Progenitor cell of endocrine pancreas (in vitro differentiated cells): ENCODE measurements at regions not wholly inside any gene's neighbourhood (a gene's known extent, or its start where the extent isn't known, plus 50 kb on each side); places are given as distances from the start of the nearest gene placed in this dataset.

Source experiments
- DNase-seq: peaks from one replicate; pipeline ENCODE4 v3.0.0; 2021; ENCODE audit warnings: low spot score; ENCODE audit not compliant: unreplicated experiment
- H3K27ac Mint-ChIP-seq: 2 replicates; pipeline ENCODE4 v1.8.0; 2021; ENCODE audit warnings: mild to moderate bottlenecking, moderate library complexity, mixed read lengths
- H3K27me3 Mint-ChIP-seq: 2 replicates; pipeline ENCODE4 v1.8.0; 2021; ENCODE audit warnings: mixed read lengths
- H3K36me3 Mint-ChIP-seq: 2 replicates; pipeline ENCODE4 v1.8.0; 2022; ENCODE audit warnings: mixed read lengths; ENCODE audit not compliant: insufficient read depth
- H3K4me1 Mint-ChIP-seq: 2 replicates; pipeline ENCODE4 v1.8.0; 2021; ENCODE audit warnings: low read depth, mixed read lengths
- H3K4me3 Mint-ChIP-seq: 2 replicates; pipeline ENCODE4 v1.8.0; 2021; ENCODE audit warnings: low read depth, mild to moderate bottlenecking, moderate library complexity, mixed read lengths
- H3K9me3 Mint-ChIP-seq: 2 replicates; pipeline ENCODE4 v1.8.0; 2021; ENCODE audit warnings: low read depth, mixed read lengths
- CTCF ChIP-seq: fragments of 200-600 bp; sonication (generic); IDR thresholded peaks from one replicate; pipeline ENCODE4 v1.5.0; 2021; ENCODE audit warnings: antibody characterized with exemption, mild to moderate bottlenecking; ENCODE audit not compliant: unreplicated experiment

- no peak for TF ChIP-seq CTCF
- H3K27ac Mint-ChIP-seq = no peak overlapping the region
Observed at GRCh38 chrX:69031971-69032391, 133.3 kb downstream of the PJA1 start.

GRCh38 chrX:69031181-69031580 is 134.1 kb downstream of the PJA1 start:
- H3K27ac Mint-ChIP-seq = no peak overlapping the region
- DNase-seq = no peak
- H3K27me3 Mint-ChIP-seq = no peaks in the 10 kb centered on the region
- H3K4me1 Mint-ChIP-seq = peaks cover 5% of the 10 kb centered on the region
- H3K36me3 Mint-ChIP-seq = no peaks in the 10 kb centered on the region
- no peak overlapping the region for H3K4me3 Mint-ChIP-seq
- peak; percentile 24 for TF ChIP-seq CTCF
- H3K9me3 Mint-ChIP-seq = peaks cover 9% of the 10 kb centered on the region

More at GRCh38 chrX:69031971-69032391, 133.3 kb downstream of the PJA1 start:
- Mint-ChIP-seq H3K27me3 (no peaks in the 10 kb centered on the region), H3K4me1 (peaks cover 5% of the 10 kb centered on the region), H3K4me3 (no peak overlapping the region), H3K36me3 (no peaks in the 10 kb centered on the region), H3K9me3 (peaks cover 6% of the 10 kb centered on the region)
- no peak for DNase-seq

- Mint-ChIP-seq H3K4me1 (peaks cover 5% of the 10 kb centered on the region), H3K27ac (no peak overlapping the region), H3K36me3 (peaks cover 2% of the 10 kb centered on the region), H3K4me3 (no peak overlapping the region), H3K27me3 (no peaks in the 10 kb centered on the region), H3K9me3 (peaks cover 16% of the 10 kb centered on the region)
- no peak for DNase-seq
- no peak for TF ChIP-seq CTCF
Observed at GRCh38 chrX:69029771-69030170, 135.5 kb downstream of the PJA1 start.

- Mint-ChIP-seq H3K4me1 (peaks cover 5% of the 10 kb centered on the region), H3K4me3 (no peak overlapping the region), H3K27me3 (no peaks in the 10 kb centered on the region), H3K36me3 (peaks cover 2% of the 10 kb centered on the region), H3K27ac (no peak overlapping the region), H3K9me3 (peaks cover 15% of the 10 kb centered on the region)
- TF ChIP-seq CTCF = no peak
- no peak for DNase-seq
Observed at GRCh38 chrX:69028761-69029120, 136.5 kb downstream of the PJA1 start.

GRCh38 chrX:69028006-69028760 is 137.1 kb downstream of the PJA1 start:
- no peak for TF ChIP-seq CTCF
- no peak for DNase-seq
- peaks cover 2% of the 10 kb centered on the region for H3K36me3 Mint-ChIP-seq
- H3K27me3 Mint-ChIP-seq = no peaks in the 10 kb centered on the region
- peaks cover 15% of the 10 kb centered on the region for H3K9me3 Mint-ChIP-seq
- H3K4me1 Mint-ChIP-seq = peaks cover 5% of the 10 kb centered on the region
- no peak overlapping the region for H3K4me3 Mint-ChIP-seq
- peak overlapping the region; percentile 54 for H3K27ac Mint-ChIP-seq
